Parathyroid adenoma (tissue), 2 donors: ENCODE measurements at regions not wholly inside any gene's neighbourhood (a gene's known extent, or its start where the extent isn't known, plus 50 kb on each side); places are given as distances from the start of the nearest gene placed in this dataset.

ENCODE experiments used
- H2AFZ ChIP-seq: fragments of 300-600 bp; sonication (generic); one replicate; pipeline ENCODE4 v1.7.0; 2017; ENCODE audit warnings: antibody characterized with exemption, mild to moderate bottlenecking
- H3K27ac ChIP-seq: fragments of 300-600 bp; sonication (generic); one replicate; pipeline ENCODE4 v1.7.0; 2017
- H3K27me3 ChIP-seq: fragments of 300-600 bp; sonication (generic); one replicate; pipeline ENCODE4 v1.7.0; 2017; ENCODE audit warnings: low read length; ENCODE audit not compliant: control insufficient read depth, insufficient read depth
- H3K36me3 ChIP-seq: fragments of 300-600 bp; sonication (generic); one replicate; pipeline ENCODE4 v1.7.0; 2017; ENCODE audit warnings: low read length; ENCODE audit not compliant: control insufficient read depth, insufficient read depth
- H3K4me1 ChIP-seq: fragments of 300-600 bp; sonication (generic); one replicate; pipeline ENCODE4 v1.7.0; 2017; ENCODE audit warnings: control low read depth
- H3K4me2 ChIP-seq: fragments of 300-600 bp; sonication (generic); one replicate; pipeline ENCODE4 v1.7.0; 2017; ENCODE audit warnings: low read length
- H3K4me3 ChIP-seq: fragments of 300-600 bp; sonication (generic); one replicate; pipeline ENCODE4 v1.7.0; 2017; ENCODE audit warnings: low read depth, low read length
- H3K79me2 ChIP-seq: fragments of 300-600 bp; sonication (generic); one replicate; pipeline ENCODE4 v1.7.0; 2017; ENCODE audit warnings: control low read depth
- H3K9ac ChIP-seq: fragments of 300-600 bp; sonication (generic); one replicate; pipeline ENCODE4 v1.7.0; 2017; ENCODE audit warnings: mild to moderate bottlenecking
- H3K9me3 ChIP-seq: fragments of 300-600 bp; sonication (generic); one replicate; pipeline ENCODE4 v1.7.0; 2017; ENCODE audit warnings: low read length; ENCODE audit not compliant: control insufficient read depth
- TF ChIP-seq, protein P1 (sequence below): fragments of 300-600 bp; sonication (generic); IDR thresholded peaks from one replicate; pipeline ENCODE4 v1.7.0; 2017; ENCODE audit warnings: antibody characterized with exemption, mild to moderate bottlenecking
- donor health status: primary hyperparathyroidism.

DNA sequence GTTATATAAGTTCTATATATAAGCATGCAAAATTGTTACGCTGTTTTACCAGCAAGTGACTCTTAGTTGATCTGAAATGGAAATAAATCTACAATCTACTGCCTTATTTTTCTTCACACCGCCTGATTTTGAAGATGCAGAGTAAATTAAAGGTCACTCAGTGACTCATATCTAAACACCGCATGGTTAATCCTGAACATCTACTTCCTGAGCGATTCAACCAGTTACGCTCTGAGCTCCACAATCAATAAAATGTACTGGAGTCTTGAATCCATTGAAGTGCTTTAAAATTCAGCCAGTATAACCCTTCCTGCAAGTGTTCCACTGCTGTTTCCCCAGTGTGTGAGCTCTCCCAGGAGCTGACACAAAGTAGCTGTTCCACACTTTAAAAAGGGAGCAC lies 192.8 kb downstream of the SLC7A11 start:
- TF ChIP-seq, protein P1, sequence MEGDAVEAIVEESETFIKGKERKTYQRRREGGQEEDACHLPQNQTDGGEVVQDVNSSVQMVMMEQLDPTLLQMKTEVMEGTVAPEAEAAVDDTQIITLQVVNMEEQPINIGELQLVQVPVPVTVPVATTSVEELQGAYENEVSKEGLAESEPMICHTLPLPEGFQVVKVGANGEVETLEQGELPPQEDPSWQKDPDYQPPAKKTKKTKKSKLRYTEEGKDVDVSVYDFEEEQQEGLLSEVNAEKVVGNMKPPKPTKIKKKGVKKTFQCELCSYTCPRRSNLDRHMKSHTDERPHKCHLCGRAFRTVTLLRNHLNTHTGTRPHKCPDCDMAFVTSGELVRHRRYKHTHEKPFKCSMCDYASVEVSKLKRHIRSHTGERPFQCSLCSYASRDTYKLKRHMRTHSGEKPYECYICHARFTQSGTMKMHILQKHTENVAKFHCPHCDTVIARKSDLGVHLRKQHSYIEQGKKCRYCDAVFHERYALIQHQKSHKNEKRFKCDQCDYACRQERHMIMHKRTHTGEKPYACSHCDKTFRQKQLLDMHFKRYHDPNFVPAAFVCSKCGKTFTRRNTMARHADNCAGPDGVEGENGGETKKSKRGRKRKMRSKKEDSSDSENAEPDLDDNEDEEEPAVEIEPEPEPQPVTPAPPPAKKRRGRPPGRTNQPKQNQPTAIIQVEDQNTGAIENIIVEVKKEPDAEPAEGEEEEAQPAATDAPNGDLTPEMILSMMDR, result no peak
- Histone ChIP-seq H3K9me3 (no peaks in the 10 kb centered on the region), H3K4me3 (no peak overlapping the region), H3K27me3 (no peaks in the 10 kb centered on the region), H3K9ac (no peak overlapping the region), H3K79me2 (no peaks in the 10 kb centered on the region), H3K4me2 (no peak overlapping the region), H3K36me3 (no peaks in the 10 kb centered on the region), H2AFZ (no peak overlapping the region), H3K27ac (no peak overlapping the region), H3K4me1 (no peaks in the 10 kb centered on the region)

- H3K4me3 ChIP-seq, result no peak overlapping the region
- no peak overlapping the region for H3K9ac ChIP-seq
- no peaks in the 10 kb centered on the region for H3K9me3 ChIP-seq
- H3K79me2 ChIP-seq, result no peaks in the 10 kb centered on the region
- no peaks in the 10 kb centered on the region for H3K36me3 ChIP-seq
- H3K27ac ChIP-seq, result no peak overlapping the region
- TF ChIP-seq, protein P1, result no peak
- H3K4me2 ChIP-seq, result no peak overlapping the region
- H3K27me3 ChIP-seq, result no peaks in the 10 kb centered on the region
- H3K4me1 ChIP-seq, result no peaks in the 10 kb centered on the region
- H2AFZ ChIP-seq, result no peak overlapping the region
Observed at GRCh38 chr4:138047290-138047689, 194.9 kb downstream of the SLC7A11 start.

- TF ChIP-seq, protein P1, result no peak
- H3K4me1 ChIP-seq, result no peaks in the 10 kb centered on the region
- H3K9ac ChIP-seq, result no peak overlapping the region
- no peak overlapping the region for H3K27ac ChIP-seq
- no peaks in the 10 kb centered on the region for H3K27me3 ChIP-seq
- no peaks in the 10 kb centered on the region for H3K79me2 ChIP-seq
- no peak overlapping the region for H3K4me3 ChIP-seq
- H3K9me3 ChIP-seq, result no peaks in the 10 kb centered on the region
- H2AFZ ChIP-seq, result no peak overlapping the region
- no peak overlapping the region for H3K4me2 ChIP-seq
- H3K36me3 ChIP-seq, result no peaks in the 10 kb centered on the region
Observed at GRCh38 chr4:138045036-138045435, 197.1 kb downstream of the SLC7A11 start.

DNA sequence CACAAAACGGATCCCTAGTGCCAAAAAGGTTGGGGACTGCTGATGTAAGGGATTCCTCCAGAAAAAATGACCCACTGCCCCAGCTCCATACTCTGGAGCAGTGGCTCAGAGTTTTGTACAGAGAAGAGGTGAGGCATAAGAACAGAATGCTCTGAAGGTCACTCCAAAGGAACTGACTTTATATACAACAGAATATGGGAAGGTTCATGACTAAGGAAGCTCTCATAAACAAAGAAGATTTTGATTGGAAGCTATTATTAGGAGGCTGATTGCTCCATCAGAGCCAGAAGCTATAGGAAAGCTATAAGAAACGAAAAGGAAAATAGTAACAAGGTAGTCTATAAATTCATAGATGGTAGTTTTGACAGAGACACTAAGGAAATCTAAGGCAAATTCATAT lies 203.1 kb downstream of the SLC7A11 start:
- TF ChIP-seq, protein P1, result no peak
- no peaks in the 10 kb centered on the region for H3K4me1 ChIP-seq
- no peak overlapping the region for H3K4me3 ChIP-seq
- no peak overlapping the region for H3K9ac ChIP-seq
- no peaks in the 10 kb centered on the region for H3K36me3 ChIP-seq
- H3K27me3 ChIP-seq, result no peaks in the 10 kb centered on the region
- no peak overlapping the region for H3K27ac ChIP-seq
- no peak overlapping the region for H2AFZ ChIP-seq
- H3K9me3 ChIP-seq, result no peaks in the 10 kb centered on the region
- no peaks in the 10 kb centered on the region for H3K79me2 ChIP-seq
- no peak overlapping the region for H3K4me2 ChIP-seq

DNA sequence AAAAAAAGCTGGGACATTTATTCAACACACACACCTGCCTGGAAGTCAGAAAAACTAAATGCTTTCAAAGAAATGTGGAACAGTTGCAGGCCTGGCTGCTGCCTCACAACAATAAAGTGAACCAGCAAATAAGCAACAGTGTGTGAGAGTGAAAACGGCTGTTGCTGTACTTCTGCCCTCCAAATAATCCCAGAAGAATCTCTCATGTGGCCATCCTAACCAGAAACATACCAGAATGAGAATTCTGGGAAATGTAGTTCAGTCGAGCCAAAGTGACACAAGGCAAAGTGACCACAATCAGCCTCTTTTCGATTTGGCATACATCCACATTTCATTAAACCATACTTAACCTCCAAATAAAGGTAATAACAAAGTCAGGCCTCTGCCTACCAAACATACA lies 204.5 kb downstream of the SLC7A11 start:
- H3K36me3 ChIP-seq, result no peaks in the 10 kb centered on the region

More for the DNA sequence above, 204.5 kb downstream of the SLC7A11 start:
- H3K27ac ChIP-seq, result no peak overlapping the region
- H3K9ac ChIP-seq, result no peak overlapping the region
- H3K4me1 ChIP-seq, result no peaks in the 10 kb centered on the region
- TF ChIP-seq, protein P1, result no peak
- H3K9me3 ChIP-seq, result no peaks in the 10 kb centered on the region
- H3K79me2 ChIP-seq, result no peaks in the 10 kb centered on the region
- H3K27me3 ChIP-seq, result no peaks in the 10 kb centered on the region
- H3K4me3 ChIP-seq, result no peak overlapping the region
- H3K4me2 ChIP-seq, result no peak overlapping the region
- H2AFZ ChIP-seq, result no peak overlapping the region
